HepG2 (cell line): ENCODE measurements at regions not wholly inside any gene's neighbourhood (a gene's known extent, or its start where the extent isn't known, plus 50 kb on each side); places are given as distances from the start of the nearest gene placed in this dataset.

ENCODE experiments used
- ATAC-seq: fragments of 200-7000 bp; cut with Tn5 transposase; 3 replicates; pipeline ENCODE4 v1.9.1; 2020; ENCODE audit warnings: mild to moderate bottlenecking, moderate library complexity
- BruUV-seq: library from RNA; stranded (reverse); fragments of 400-500 nt; replicated peaks from 2 replicates; lab custom pipeline; 2021; lab: Mats Ljungman, UMichigan
- CTCF ChIA-PET: fragments of 300-600 bp; formaldehyde crosslinking; extraction: SDS; loops from one replicate; lab custom pipeline; 2021; ENCODE audit warnings: low total read pairs, inconsistent platforms, low intra/inter-chr PET ratio; lab: Yijun Ruan, JAX
- POLR2A ChIA-PET: fragments of 350-600 bp; sonication (Branson Sonifier 250); formaldehyde crosslinking; loops from one replicate; lab custom pipeline; 2020; ENCODE audit warnings: antibody characterized with exemption, inconsistent platforms; lab: Yijun Ruan, JAX
- DNase-seq: peaks from one replicate; pipeline ENCODE4 v3.0.0-alpha.2; 2015; ENCODE audit warnings: low spot score
- FAIRE-seq: peaks from 3 replicates; lab custom pipeline; 2011; peaks lifted over from hg19 to GRCh38; lab: Jason Lieb, UNC
- H2AFZ ChIP-seq: one replicate; pipeline ENCODE4 v1.6.1; 2011; ENCODE audit warnings: low read length, inconsistent platforms
- H3K27ac ChIP-seq: fragments of 300-600 bp; 3 replicates; pipeline ENCODE4 v1.8.0; 2011; ENCODE audit warnings: mixed run types, mild to moderate bottlenecking, mixed read lengths, low read length, inconsistent platforms; ENCODE audit not compliant: insufficient read depth; ENCODE audit errors: extremely low read length
- H3K27me3 ChIP-seq, 2 experiments: fragments of 200-600 bp in 1 of 2; 2 replicates in 1 of 2; 3 replicates in 1 of 2; pipeline versions ENCODE4 v1.6.0 to v1.8.0; 2011; ENCODE audit warnings: low read length in 2 of 2, mild to moderate bottlenecking in 2 of 2, moderate library complexity in 2 of 2, inconsistent platforms in 1 of 2; ENCODE audit not compliant: insufficient read depth in 2 of 2, control insufficient read depth in 1 of 2
- H3K36me3 ChIP-seq, 2 experiments: fragments of 200-600 bp in 1 of 2; replicated peaks in 1 of 2; 2 replicates in 1 of 2; 3 replicates in 1 of 2; pipeline versions ENCODE4 v1.5.1 to v1.8.0; 2011; ENCODE audit warnings: low read length in 2 of 2, inconsistent platforms in 1 of 2; ENCODE audit not compliant: insufficient read depth in 2 of 2, control insufficient read depth in 1 of 2
- H3K4me1 ChIP-seq: 2 replicates; pipeline ENCODE4 v1.5.1; 2012; ENCODE audit warnings: low read length, inconsistent platforms; ENCODE audit not compliant: insufficient read depth
- H3K4me2 ChIP-seq: 2 replicates; pipeline ENCODE4 v1.6.0; 2011; ENCODE audit warnings: low read depth, low read length, inconsistent platforms
- H3K4me3 ChIP-seq, 3 experiments: fragments of 200-600 bp in 1 of 3; sonication (generic), shearing (Covaris generic) in 1 of 3; replicated peaks in 1 of 3; 2 replicates each; pipeline ENCODE4 v1.5.1; 2011 to 2016; ENCODE audit warnings: low read length in 3 of 3, inconsistent platforms in 2 of 3, low read depth in 2 of 3, mild to moderate bottlenecking in 2 of 3, control low read depth in 1 of 3, mixed read lengths in 1 of 3; ENCODE audit not compliant: insufficient read depth in 1 of 3
- H3K79me2 ChIP-seq: one replicate; pipeline ENCODE4 v1.6.1; 2011; ENCODE audit warnings: low read length, inconsistent platforms; ENCODE audit not compliant: insufficient read depth
- H3K9ac ChIP-seq: 2 replicates; pipeline ENCODE4 v1.6.0; 2011; ENCODE audit warnings: mild to moderate bottlenecking, low read depth, low read length, inconsistent platforms; ENCODE audit not compliant: insufficient read depth
- H3K9me3 ChIP-seq: 2 replicates; pipeline ENCODE4 v1.5.1; 2012; ENCODE audit warnings: mild to moderate bottlenecking, low read length
- H4K20me1 ChIP-seq: 2 replicates; pipeline ENCODE4 v1.6.0; 2011; ENCODE audit warnings: inconsistent platforms, mild to moderate bottlenecking, low read length, moderate library complexity; ENCODE audit not compliant: insufficient read depth
- ARID3A ChIP-seq: IDR thresholded peaks from 2 replicates; pipeline ENCODE4 v1.6.1; 2012; ENCODE audit warnings: low read depth, low read length, improper control_type of control experiment
- ATAD3A ChIP-seq: sonication (generic); formaldehyde crosslinking; IDR thresholded peaks from 2 replicates; pipeline ENCODE4 v1.4.0; 2020; ENCODE audit warnings: missing genetic modification reagents
- HNF1B ChIP-seq: sonication (generic); formaldehyde crosslinking; IDR thresholded peaks from 2 replicates; pipeline ENCODE4 v1.5.1; 2020; ENCODE audit warnings: mild to moderate bottlenecking, moderate library complexity, missing genetic modification reagents
- NFIC ChIP-seq: IDR thresholded peaks from 2 replicates; pipeline ENCODE4 v1.6.1; 2012; ENCODE audit warnings: mild to moderate bottlenecking, low read length, inconsistent platforms
- SMC3 ChIP-seq: IDR thresholded peaks from 2 replicates; pipeline ENCODE4 v1.6.1; 2011; ENCODE audit warnings: low read length, improper control_type of control experiment
- SOX6 ChIP-seq, 2 experiments: fragments of 450-650 bp in 1 of 2; sonication (generic) in 1 of 2; formaldehyde crosslinking in 1 of 2; IDR thresholded peaks; 2 replicates each; pipeline versions ENCODE4 v1.4.0 to v1.6.1; 2017 to 2020; ENCODE audit warnings: antibody characterized with exemption in 1 of 2, mild to moderate bottlenecking in 1 of 2, missing genetic modification reagents in 1 of 2
- SRY ChIP-seq: sonication (generic); formaldehyde crosslinking; IDR thresholded peaks from 2 replicates; pipeline ENCODE4 v1.8.0; 2022; ENCODE audit warnings: mild to moderate bottlenecking, missing genetic modification reagents
- YEATS2 ChIP-seq: sonication (generic); formaldehyde crosslinking; IDR thresholded peaks from 2 replicates; pipeline ENCODE4 v1.4.0; 2020; ENCODE audit warnings: missing genetic modification reagents, borderline replicate concordance
- ZNF282 ChIP-seq: fragments of 450-650 bp; IDR thresholded peaks from 2 replicates; pipeline ENCODE4 v1.6.1; 2018; ENCODE audit not compliant: partially characterized antibody
- ZNF781 ChIP-seq: sonication (generic); formaldehyde crosslinking; IDR thresholded peaks from 2 replicates; pipeline ENCODE4 v1.5.1; 2020; ENCODE audit warnings: borderline replicate concordance, mild to moderate bottlenecking, missing genetic modification reagents; ENCODE audit errors: not compliant biosample characterization
- ZNF850 ChIP-seq: sonication (generic); formaldehyde crosslinking; conservative IDR thresholded peaks from 2 replicates; pipeline ENCODE4 v1.9.0; 2021; ENCODE audit warnings: mild to moderate bottlenecking, missing genetic modification reagents
- WGBS: methylation state at CpG from one replicate; pipeline ENCODE4 v1.1.6; 2017; ENCODE audit warnings: low lambda C conversion rate; 5-methylcytosine and 5-hydroxymethylcytosine counted together
- in situ Hi-C: cut with HindIII; loops from 2 replicates; pipeline ENCODE4 v1.10.0; 2017; ENCODE audit warnings: low pct_unique_long_range_greater_than_20kb; ENCODE audit not compliant: extremely low pct_ligation_motif_present
- intact Hi-C: fragments of 100-400 bp; cut with micrococcal nuclease; formaldehyde crosslinking; loops from one replicate; pipeline ENCODE4 v1.10.0; 2022; ENCODE audit not compliant: unreplicated experiment

- Histone ChIP-seq H3K4me2 (no peak overlapping the region), H3K9ac (no peak overlapping the region), H3K4me1 (no peaks in the 10 kb centered on the region), H2AFZ (no peak overlapping the region), H3K27ac (no peak overlapping the region), H3K9me3 (no peaks in the 10 kb centered on the region), H3K27me3 (no peaks in the 10 kb centered on the region), H3K4me3 (no peak overlapping the region), H3K79me2 (no peaks in the 10 kb centered on the region), H3K36me3 (no peaks in the 10 kb centered on the region), H4K20me1 (no peaks in the 10 kb centered on the region)
- CTCF ChIA-PET: no interaction called here
- BruUV-seq: no TSS peak
- POLR2A ChIA-PET: no interaction called here
- FAIRE-seq (no peak), DNase-seq (no peak), ATAC-seq (no peak)
- whole genome bisulfite sequencing: 0% methylated on average over 6 of the region's 7 CpGs
- intact Hi-C loops (no loop called here), in situ Hi-C loops (no loop called here)
- TF ChIP-seq SOX6 (IDR thresholded peaks at IDR 0.05) (no peak), SOX6 (CRISPR knock-in tag; IDR thresholded peaks at IDR 0.05) (no peak), ZNF282 (no peak), SRY (no peak), HNF1B (CRISPR knock-in tag) (no peak), NFIC (no peak), ZNF850 (CRISPR knock-in tag) (no peak), ZNF781 (CRISPR knock-in tag) (no peak), SMC3 (no peak), ATAD3A (CRISPR knock-in tag) (no peak), YEATS2 (CRISPR knock-in tag) (no peak), ARID3A (no peak)
These were observed 97.2 kb upstream of the SPIN1 start for GRCh38 chr9:88291056-88291455.
